Sigmoid colon (tissue), 6 donors: ENCODE measurements at regions not wholly inside any gene's neighbourhood (a gene's known extent, or its start where the extent isn't known, plus 50 kb on each side); places are given as distances from the start of the nearest gene placed in this dataset.

ENCODE experiments used
- DNase-seq: peaks from one replicate; pipeline ENCODE4 v3.0.0-alpha.2; 2019
- H3K27ac ChIP-seq, 4 donors: fragments of 200-600 bp; sonication (generic); one replicate each; pipeline ENCODE4 v1.5.1; 2016 to 2019; ENCODE audit warnings: mild to moderate bottlenecking in 1 of 4
- H3K27me3 ChIP-seq, 3 donors: fragments of 200-600 bp; sonication (generic); one replicate each; pipeline ENCODE4 v1.5.1; 2019; ENCODE audit warnings: mild to moderate bottlenecking in 1 of 3
- H3K36me3 ChIP-seq, 4 donors: fragments of 200-600 bp; sonication (generic); one replicate each; pipeline ENCODE4 v1.5.1; 2016 to 2019
- H3K4me1 ChIP-seq, 4 donors: fragments of 200-600 bp; sonication (generic); one replicate each; pipeline ENCODE4 v1.5.1; 2017 to 2019
- H3K4me3 ChIP-seq, 4 donors: fragments of 200-600 bp; sonication (generic); one replicate each; pipeline ENCODE4 v1.5.1; 2017 to 2019; ENCODE audit warnings: mild to moderate bottlenecking in 2 of 4, moderate library complexity in 1 of 4
- H3K9me3 ChIP-seq, 4 donors: fragments of 200-600 bp in 3 of 4; sonication (generic) in 3 of 4; one replicate each; pipeline versions ENCODE4 v1.5.1 to v1.6.1; 2013 to 2019
- CTCF ChIP-seq, 4 experiments: fragments of 450-650 bp in 3 of 4; fragments of 200-600 bp in 1 of 4; IDR thresholded peaks; one replicate each; pipeline ENCODE4 v1.5.1; 2016 to 2019; ENCODE audit warnings: antibody characterized with exemption in 4 of 4, mild to moderate bottlenecking in 3 of 4, moderate library complexity in 2 of 4
- EP300 ChIP-seq, 4 donors: sonication (generic); formaldehyde crosslinking; IDR thresholded peaks; one replicate each; pipeline ENCODE4 v1.6.1; 2017; ENCODE audit warnings: antibody characterized with exemption in 4 of 4
- POLR2A ChIP-seq, 2 donors: fragments of 450-650 bp; IDR thresholded peaks; one replicate each; pipeline ENCODE4 v1.6.1; 2016; ENCODE audit warnings: antibody characterized with exemption in 2 of 2, mild to moderate bottlenecking in 2 of 2, moderate library complexity in 2 of 2
- POLR2AphosphoS5 ChIP-seq, 4 donors: sonication (generic); formaldehyde crosslinking; IDR thresholded peaks; one replicate each; pipeline ENCODE4 v1.6.1; 2017; ENCODE audit warnings: antibody characterized with exemption in 4 of 4
- WGBS, 2 donors: extraction: QIAGEN DNeasy Blood & Tissue Kit; methylation state at CpG; one replicate each; pipeline ENCODE4 v1.1.7; 2013; 5-methylcytosine and 5-hydroxymethylcytosine counted together
- intact Hi-C: fragments of 100-400 bp; cut with DNase I; formaldehyde crosslinking; loops from one replicate; pipeline ENCODE4 v1.15.1; 2023
- donor health status: healthy with polysubstance abuse.
- donor health status: healthy.

GRCh38 chr3:106880206-106880605, 497.0 kb upstream of the CCDC54 start:
- TF ChIP-seq POLR2AphosphoS5 (IDR thresholded peaks at IDR 0.05) = no peak
- H3K9me3 ChIP-seq = no peaks in the 10 kb centered on the region
- no peaks in the 10 kb centered on the region for H3K4me1 ChIP-seq
- intact Hi-C loops = no loop called here
- no peak for DNase-seq
- no peaks in the 10 kb centered on the region for H3K27me3 ChIP-seq
- WGBS, 2 donors = 79 to 83% methylated on average over 1 of the region's 1 CpG
- no peaks in the 10 kb centered on the region for H3K36me3 ChIP-seq
- H3K4me3 ChIP-seq = no peak overlapping the region
- no peak overlapping the region for H3K27ac ChIP-seq

- WGBS, 2 donors = 95 to 97% methylated on average over 1 of the region's 1 CpG
- intact Hi-C loops = no loop called here
- no peaks in the 10 kb centered on the region for H3K27me3 ChIP-seq
- TF ChIP-seq CTCF (IDR thresholded peaks at IDR 0.05) = no peak
- TF ChIP-seq POLR2AphosphoS5 (IDR thresholded peaks at IDR 0.05) = no peak
- TF ChIP-seq EP300 (IDR thresholded peaks at IDR 0.05) = no peak
- no peak for TF ChIP-seq POLR2A (IDR thresholded peaks at IDR 0.05)
- no peak overlapping the region for H3K27ac ChIP-seq
- no peaks in the 10 kb centered on the region for H3K36me3 ChIP-seq
- DNase-seq = no peak
- no peak overlapping the region for H3K4me3 ChIP-seq
- H3K4me1 ChIP-seq = no peaks in the 10 kb centered on the region
- H3K9me3 ChIP-seq = peaks cover 0 to 4% (median 1%) of the 10 kb centered on the region in 4 donors
Observed at GRCh38 chr3:106881186-106881585, 496.1 kb upstream of the CCDC54 start.

- peaks cover 0 to 7% (median 1%) of the 10 kb centered on the region in 4 donors for H3K9me3 ChIP-seq
- no peaks in the 10 kb centered on the region for H3K27me3 ChIP-seq
- intact Hi-C loops = no loop called here
- WGBS, 2 donors = 58 to 77% methylated on average over 2 of the region's 2 CpGs
- DNase-seq = no peak
- H3K27ac ChIP-seq = no peak overlapping the region
- TF ChIP-seq POLR2A (IDR thresholded peaks at IDR 0.05) (no peak), EP300 (IDR thresholded peaks at IDR 0.05) (no peak), POLR2AphosphoS5 (IDR thresholded peaks at IDR 0.05) (no peak)
- no peaks in the 10 kb centered on the region for H3K4me1 ChIP-seq
- no peaks in the 10 kb centered on the region for H3K36me3 ChIP-seq
- no peak overlapping the region for H3K4me3 ChIP-seq
Observed at GRCh38 chr3:106882297-106882696, 494.9 kb upstream of the CCDC54 start.

- Histone ChIP-seq H3K4me1 (no peaks in the 10 kb centered on the region), H3K27ac (no peak overlapping the region), H3K36me3 (no peaks in the 10 kb centered on the region), H3K27me3 (no peaks in the 10 kb centered on the region), H3K9me3 (no peaks in the 10 kb centered on the region), H3K4me3 (no peak overlapping the region)
- no peak for TF ChIP-seq EP300 (IDR thresholded peaks at IDR 0.05)
- TF ChIP-seq POLR2A (IDR thresholded peaks at IDR 0.05) = no peak
- TF ChIP-seq CTCF (IDR thresholded peaks at IDR 0.05) = no peak
- no peak for TF ChIP-seq POLR2AphosphoS5 (IDR thresholded peaks at IDR 0.05)
- no peak for DNase-seq
- WGBS, 2 donors = 48 to 61% methylated on average over 4 of the region's 4 CpGs
- intact Hi-C loops = no loop called here
Observed at GRCh38 chr3:106906074-106906473, 471.2 kb upstream of the CCDC54 start.

- Histone ChIP-seq H3K4me1 (no peaks in the 10 kb centered on the region), H3K27ac (no peak overlapping the region), H3K36me3 (no peaks in the 10 kb centered on the region), H3K9me3 (no peaks in the 10 kb centered on the region), H3K4me3 (no peak overlapping the region), H3K27me3 (no peaks in the 10 kb centered on the region)
- no peak for TF ChIP-seq EP300 (IDR thresholded peaks at IDR 0.05)
- TF ChIP-seq POLR2A (IDR thresholded peaks at IDR 0.05) = no peak
- no peak for TF ChIP-seq POLR2AphosphoS5 (IDR thresholded peaks at IDR 0.05)
- no peak for TF ChIP-seq CTCF (IDR thresholded peaks at IDR 0.05)
- DNase-seq = no peak
- intact Hi-C loops = no loop called here
- 69 to 76% methylated on average over 10 of the region's 10 CpGs for WGBS, 2 donors
Observed at GRCh38 chr3:106908181-106908938, 468.9 kb upstream of the CCDC54 start.
